HG03097 (cell line): ENCODE measurements at regions not wholly inside any gene's neighbourhood (a gene's known extent, or its start where the extent isn't known, plus 50 kb on each side); places are given as distances from the start of the nearest gene placed in this dataset.
"Not testable (repeated sequence)": the region's sequence is repeated elsewhere in the genome, so short reads cannot be mapped to it uniquely, and the experiment has no call there.

Experiments used
- ATAC-seq: cut with Tn5 transposase; IDR thresholded peaks from one replicate; pipeline ENCODE4 v1.9.1; 2021; ENCODE audit not compliant: unreplicated experiment, low FRiP score

GRCh38 chr1:166304131-166304530 is 137.3 kb upstream of the FAM78B start:
- ATAC-seq, result no peak

GRCh38 chr1:166305371-166305770 is 138.6 kb upstream of the FAM78B start:
- ATAC-seq, result no peak

GRCh38 chr1:166307261-166308188 is 140.7 kb upstream of the FAM78B start:
- no peak for ATAC-seq

- ATAC-seq, result not testable (repeated sequence)
These were observed 149.5 kb upstream of the FAM78B start for GRCh38 chr1:166316306-166316705.

- ATAC-seq, result no peak
These were observed 155.7 kb upstream of the FAM78B start for GRCh38 chr1:166322470-166322869.

GRCh38 chr1:166327886-166328285 is 161.1 kb upstream of the FAM78B start:
- no peak for ATAC-seq

GRCh38 chr1:166328956-166329355 is 162.2 kb upstream of the FAM78B start:
- ATAC-seq, result no peak

GRCh38 chr1:166330096-166330495 is 163.3 kb upstream of the FAM78B start:
- ATAC-seq, result no peak

GRCh38 chr1:166338105-166338504 is 171.3 kb upstream of the FAM78B start:
- no peak for ATAC-seq

GRCh38 chr1:166340709-166341108 is 173.9 kb upstream of the FAM78B start:
- no peak for ATAC-seq

GRCh38 chr1:166343276-166343675 is 176.5 kb upstream of the FAM78B start:
- ATAC-seq, result no peak

- no peak for ATAC-seq
These were observed 183.7 kb upstream of the FAM78B start for GRCh38 chr1:166350490-166350889.

- ATAC-seq, result no peak
These were observed 184.9 kb upstream of the FAM78B start for GRCh38 chr1:166351676-166352075.

- no peak for ATAC-seq
These were observed 186.4 kb upstream of the FAM78B start for GRCh38 chr1:166353213-166353612.

- ATAC-seq, result no peak
These were observed 187.6 kb upstream of the FAM78B start for GRCh38 chr1:166354406-166354805.

- no peak for ATAC-seq
These were observed 198.3 kb upstream of the FAM78B start for GRCh38 chr1:166365081-166365480.

- ATAC-seq, result no peak
These were observed 201.2 kb upstream of the FAM78B start for GRCh38 chr1:166368030-166368429.

GRCh38 chr1:166377896-166378295 is 211.1 kb upstream of the FAM78B start:
- no peak for ATAC-seq

- ATAC-seq, result no peak
These were observed 212.0 kb upstream of the FAM78B start for GRCh38 chr1:166378805-166379204.

- no peak for ATAC-seq
These were observed 212.6 kb upstream of the FAM78B start for GRCh38 chr1:166379447-166379846.

- ATAC-seq, result no peak
These were observed 216.3 kb upstream of the FAM78B start for GRCh38 chr1:166383137-166383536.

GRCh38 chr1:166383635-166384346 is 217.0 kb upstream of the FAM78B start:
- ATAC-seq, result no peak
